C4-2B (cell line): ENCODE measurements at regions not wholly inside any gene's neighbourhood (a gene's known extent, or its start where the extent isn't known, plus 50 kb on each side); places are given as distances from the start of the nearest gene placed in this dataset.

Source experiments
- CTCF ChIP-seq: fragments of 450-650 bp; conservative IDR thresholded peaks from 2 replicates; pipeline ENCODE4 v1.5.1; 2017; ENCODE audit warnings: mild to moderate bottlenecking
- ZFX ChIP-seq: fragments of 450-650 bp; IDR thresholded peaks from 2 replicates; pipeline ENCODE4 v1.6.1; 2017

GRCh38 chr3:194275721-194276120, 75.4 kb downstream of the CPN2 start:
- TF ChIP-seq CTCF (no peak), ZFX (no peak)
